Peyer's patch (tissue), 4 donors: ENCODE measurements at regions not wholly inside any gene's neighbourhood (a gene's known extent, or its start where the extent isn't known, plus 50 kb on each side); places are given as distances from the start of the nearest gene placed in this dataset.

Experiments used
- DNase-seq, 3 donors: peaks; one replicate each; pipeline ENCODE4 v3.0.0-alpha.2; 2017 to 2019
- H3K27ac ChIP-seq, 4 donors: fragments of 200-600 bp; sonication (generic); one replicate each; pipeline ENCODE4 v1.5.1; 2016 to 2019
- H3K27me3 ChIP-seq, 2 donors: fragments of 200-600 bp; sonication (generic); one replicate each; pipeline ENCODE4 v1.5.1; 2019
- H3K36me3 ChIP-seq, 3 donors: fragments of 200-600 bp; sonication (generic); one replicate each; pipeline ENCODE4 v1.5.1; 2016 to 2019
- H3K4me1 ChIP-seq, 4 donors: fragments of 200-600 bp; sonication (generic); one replicate each; pipeline ENCODE4 v1.5.1; 2016 to 2019
- H3K4me3 ChIP-seq, 4 donors: fragments of 200-600 bp; sonication (generic); 1 replicate in 3 of 4; 2 replicates in 1 of 4; pipeline ENCODE4 v1.5.1; 2016 to 2019; ENCODE audit warnings: mild to moderate bottlenecking in 1 of 4
- H3K9me3 ChIP-seq, 4 donors: fragments of 200-600 bp; sonication (generic); one replicate each; pipeline ENCODE4 v1.5.1; 2016 to 2019; ENCODE audit warnings: mild to moderate bottlenecking in 1 of 4
- CTCF ChIP-seq, 6 experiments: fragments of 450-650 bp in 4 of 6; fragments of 200-600 bp in 2 of 6; sonication (generic) in 1 of 6; IDR thresholded peaks; one replicate each; pipeline ENCODE4 v1.5.1; 2017 to 2019; ENCODE audit warnings: antibody characterized with exemption in 6 of 6, mild to moderate bottlenecking in 3 of 6, moderate library complexity in 1 of 6
- POLR2A ChIP-seq, 2 donors: fragments of 450-650 bp; IDR thresholded peaks; one replicate each; pipeline ENCODE4 v1.5.1; 2017; ENCODE audit warnings: antibody characterized with exemption in 2 of 2, mild to moderate bottlenecking in 2 of 2, moderate library complexity in 2 of 2

GRCh38 chr15:95561463-95561862, 769.0 kb upstream of the NR2F2 start:
- no peak for DNase-seq
- Histone ChIP-seq H3K4me1 (no peaks in the 10 kb centered on the region), H3K9me3 (no peaks in the 10 kb centered on the region), H3K4me3 (no peak overlapping the region), H3K27ac (no peak overlapping the region), H3K36me3 (no peaks in the 10 kb centered on the region), H3K27me3 (no peaks in the 10 kb centered on the region)
- TF ChIP-seq CTCF (IDR thresholded peaks at IDR 0.05) (no peak), POLR2A (IDR thresholded peaks at IDR 0.05) (no peak)

DNA sequence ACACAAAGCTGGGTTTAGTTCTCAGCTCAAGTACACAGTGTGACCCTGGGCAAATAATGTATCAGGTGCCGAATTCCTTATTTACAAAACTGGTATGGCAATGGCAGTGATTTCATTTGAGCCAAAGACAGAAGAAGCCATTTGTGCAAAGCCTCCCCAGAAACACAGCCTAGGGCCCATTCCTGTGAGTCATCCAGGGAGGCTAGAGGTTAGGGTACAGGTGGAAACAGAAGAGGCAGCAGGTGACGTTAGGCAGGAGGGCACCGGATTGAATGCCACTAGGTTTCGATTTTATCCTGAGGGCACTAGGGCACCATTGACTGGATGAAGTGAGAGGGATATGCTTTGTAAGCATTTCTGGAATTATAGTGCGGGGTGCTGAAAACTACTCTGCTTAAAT, 766.9 kb upstream of the NR2F2 start:
- Histone ChIP-seq H3K4me3 (no peak overlapping the region), H3K4me1 (no peaks in the 10 kb centered on the region), H3K27me3 (no peaks in the 10 kb centered on the region), H3K36me3 (no peaks in the 10 kb centered on the region), H3K27ac (no peak overlapping the region), H3K9me3 (no peaks in the 10 kb centered on the region)
- no peak for DNase-seq
- no peak for TF ChIP-seq CTCF (IDR thresholded peaks at IDR 0.05)
- no peak for TF ChIP-seq POLR2A (IDR thresholded peaks at IDR 0.05)

GRCh38 chr15:95565016-95565600, 765.4 kb upstream of the NR2F2 start:
- H3K27me3 ChIP-seq = no peaks in the 10 kb centered on the region
- no peak overlapping the region for H3K27ac ChIP-seq
- no peaks in the 10 kb centered on the region for H3K36me3 ChIP-seq
- H3K4me1 ChIP-seq = no peaks in the 10 kb centered on the region
- H3K4me3 ChIP-seq = no peak overlapping the region
- TF ChIP-seq CTCF (IDR thresholded peaks at IDR 0.05) (no peak), POLR2A (IDR thresholded peaks at IDR 0.05) (no peak)
- H3K9me3 ChIP-seq = no peaks in the 10 kb centered on the region
- no peak for DNase-seq

- DNase-seq = no peak
- Histone ChIP-seq H3K9me3 (no peaks in the 10 kb centered on the region), H3K27ac (no peak overlapping the region), H3K27me3 (no peaks in the 10 kb centered on the region), H3K4me3 (no peak overlapping the region), H3K36me3 (no peaks in the 10 kb centered on the region), H3K4me1 (no peaks in the 10 kb centered on the region)
- TF ChIP-seq POLR2A (IDR thresholded peaks at IDR 0.05) (no peak), CTCF (IDR thresholded peaks at IDR 0.05) (no peak)
Observed at GRCh38 chr15:95565690-95566089, 764.8 kb upstream of the NR2F2 start.

- DNase-seq = no peak
- Histone ChIP-seq H3K27ac (no peak overlapping the region), H3K9me3 (no peaks in the 10 kb centered on the region), H3K36me3 (no peaks in the 10 kb centered on the region), H3K27me3 (no peaks in the 10 kb centered on the region), H3K4me3 (no peak overlapping the region), H3K4me1 (no peaks in the 10 kb centered on the region)
- TF ChIP-seq CTCF (IDR thresholded peaks at IDR 0.05) (no peak), POLR2A (IDR thresholded peaks at IDR 0.05) (no peak)
Observed at GRCh38 chr15:95567686-95568085, 762.8 kb upstream of the NR2F2 start.

GRCh38 chr15:95574053-95574452, 756.4 kb upstream of the NR2F2 start:
- TF ChIP-seq CTCF (IDR thresholded peaks at IDR 0.05) (no peak), POLR2A (IDR thresholded peaks at IDR 0.05) (no peak)

More at GRCh38 chr15:95574053-95574452, 756.4 kb upstream of the NR2F2 start:
- Histone ChIP-seq H3K27ac (no peak overlapping the region), H3K4me1 (no peaks in the 10 kb centered on the region), H3K9me3 (no peaks in the 10 kb centered on the region), H3K36me3 (no peaks in the 10 kb centered on the region), H3K4me3 (no peak overlapping the region), H3K27me3 (no peaks in the 10 kb centered on the region)
- no peak for DNase-seq
